HG03354 (cell line): ENCODE measurements at regions not wholly inside any gene's neighbourhood (a gene's known extent, or its start where the extent isn't known, plus 50 kb on each side); places are given as distances from the start of the nearest gene placed in this dataset.

Source experiments
- ATAC-seq: cut with Tn5 transposase; IDR thresholded peaks from one replicate; pipeline ENCODE4 v1.9.1; 2021; ENCODE audit warnings: mild to moderate bottlenecking; ENCODE audit not compliant: unreplicated experiment, poor library complexity, severe bottlenecking

DNA sequence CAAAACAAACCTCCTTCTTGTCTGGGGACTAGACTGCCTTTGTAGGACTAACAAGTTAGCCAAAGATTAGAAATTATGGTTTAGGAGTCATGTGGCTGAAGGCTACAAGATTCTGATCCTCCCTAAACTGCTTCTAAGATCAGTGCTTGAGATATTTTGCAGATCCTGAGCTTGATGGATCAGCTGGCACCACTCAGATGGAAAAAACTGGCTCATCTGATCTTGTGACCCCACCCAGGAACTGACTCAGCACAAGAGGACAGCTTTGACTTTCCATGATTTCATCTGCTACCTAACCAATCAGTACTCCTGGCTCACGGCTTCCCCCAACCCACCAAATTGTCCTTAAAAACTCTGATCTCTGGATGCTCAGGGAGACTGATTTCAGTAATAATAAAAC, 271.5 kb upstream of the TAC1 start:
- no peak for ATAC-seq

DNA sequence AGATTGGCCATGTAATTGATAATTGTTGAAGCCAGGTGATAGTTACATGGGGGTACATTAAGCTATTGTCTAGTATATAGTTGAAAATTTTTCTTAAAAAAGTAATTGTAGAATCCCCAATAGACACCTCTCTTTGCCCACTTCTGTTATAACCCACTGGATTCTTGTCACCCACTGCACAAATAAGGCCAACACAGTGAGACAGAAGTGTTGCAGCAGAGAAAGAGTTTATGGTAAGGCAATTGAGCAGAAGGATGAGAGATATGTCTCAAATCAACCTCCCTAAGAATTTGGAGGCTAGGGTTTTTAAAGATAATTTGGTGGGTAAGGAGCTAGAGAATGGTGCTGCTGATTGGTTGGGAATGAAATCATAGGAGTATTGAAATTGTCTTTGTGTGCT, 270.3 kb upstream of the TAC1 start:
- no peak for ATAC-seq

DNA sequence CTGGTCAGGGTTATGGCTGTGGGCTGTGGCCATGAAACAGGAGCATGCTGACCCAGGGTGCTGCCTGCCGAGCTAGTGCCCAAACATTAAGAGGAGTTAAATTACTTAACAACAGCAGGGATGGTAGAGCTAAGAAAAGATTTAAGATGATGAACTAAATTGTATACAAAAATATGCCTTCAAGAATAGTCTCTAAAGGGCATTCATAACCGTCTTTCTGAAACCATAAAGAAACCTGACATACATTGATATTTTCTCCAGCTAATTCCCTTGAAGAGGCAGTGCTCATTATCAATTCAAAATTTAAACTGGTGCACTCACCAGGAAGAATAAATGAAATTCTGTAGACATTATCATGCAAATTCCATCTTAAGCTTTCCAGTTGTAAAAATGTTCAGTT, 265.8 kb upstream of the TAC1 start:
- ATAC-seq: no peak

DNA sequence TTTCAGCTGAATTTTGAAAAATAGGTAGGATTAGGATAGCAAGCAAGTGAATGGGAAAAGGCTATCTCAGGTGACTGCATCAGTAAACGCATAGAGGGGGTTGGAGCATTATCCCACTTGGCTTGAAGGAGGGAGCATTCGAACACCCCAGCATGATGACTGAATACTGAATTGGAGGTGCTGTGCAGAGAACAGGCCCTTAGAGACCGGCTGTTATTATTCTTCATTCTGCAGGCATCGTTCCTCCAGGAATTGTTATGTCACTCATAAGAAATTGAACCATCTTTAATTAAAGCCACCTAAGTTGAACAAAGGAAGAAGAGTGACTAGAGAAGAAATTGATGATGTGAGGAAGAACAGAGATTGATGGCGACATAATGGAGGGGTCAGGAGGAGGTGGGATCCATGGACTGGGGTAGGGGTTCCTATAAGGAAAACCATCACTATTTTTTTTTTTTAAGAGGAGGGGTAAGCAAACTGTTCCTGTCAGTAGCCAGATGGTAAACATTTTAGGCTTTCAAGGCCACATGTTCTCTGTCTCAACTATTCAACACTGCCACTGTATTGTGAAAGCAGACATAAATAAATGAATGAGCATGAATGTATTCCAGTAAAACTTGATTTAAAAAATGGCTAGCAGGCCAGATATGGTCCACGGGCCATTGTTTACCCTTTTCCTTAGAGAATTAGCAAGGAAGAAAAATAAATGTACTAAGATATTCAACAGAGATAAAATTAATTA, 264.7 kb upstream of the TAC1 start:
- no peak for ATAC-seq

DNA sequence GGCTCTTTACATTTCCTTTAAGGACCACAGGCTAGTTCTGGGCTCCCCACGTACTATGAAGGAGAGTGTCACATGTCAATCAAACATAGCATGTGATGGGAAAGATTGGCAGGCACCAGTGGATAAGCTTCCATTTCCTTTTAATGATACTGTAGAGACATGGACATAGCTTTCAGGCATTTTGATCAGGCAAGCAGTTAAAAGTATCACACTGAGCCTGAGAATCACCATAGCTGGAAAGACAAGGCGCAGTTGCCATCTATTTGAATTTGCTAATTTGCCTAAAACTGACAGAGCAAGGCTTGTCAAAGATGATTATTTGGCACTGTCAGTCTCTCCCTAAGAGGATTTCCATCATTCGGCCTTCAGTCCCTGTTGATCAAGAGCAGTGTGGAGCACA, 263.4 kb upstream of the TAC1 start:
- no peak for ATAC-seq

DNA sequence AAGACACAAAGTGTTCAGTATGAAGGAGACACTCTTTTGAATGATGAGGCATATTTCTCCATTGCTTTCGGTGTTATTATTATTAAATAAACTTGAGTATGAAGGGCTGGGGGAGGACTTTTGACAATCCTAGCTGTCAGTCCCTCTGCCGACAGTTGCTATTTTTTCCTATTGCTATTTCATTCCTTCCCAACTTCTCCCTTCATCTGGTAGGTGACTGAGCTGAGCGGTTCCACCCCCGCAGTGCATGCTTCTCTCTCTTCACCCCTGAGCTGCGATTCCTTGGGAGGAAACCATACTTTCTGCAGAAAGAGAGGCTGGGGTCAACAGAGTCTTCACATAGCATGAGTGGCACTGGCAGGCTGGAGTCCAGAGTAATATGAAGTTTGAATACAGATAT, 261.2 kb upstream of the TAC1 start:
- ATAC-seq: no peak

GRCh38 chr7:97471491-97471890, 260.4 kb upstream of the TAC1 start:
- ATAC-seq: no peak

- no peak for ATAC-seq
Observed at GRCh38 chr7:97479740-97480290, 252.1 kb upstream of the TAC1 start.

- ATAC-seq: no peak
Observed at GRCh38 chr7:97480772-97481390, 251.0 kb upstream of the TAC1 start.

DNA sequence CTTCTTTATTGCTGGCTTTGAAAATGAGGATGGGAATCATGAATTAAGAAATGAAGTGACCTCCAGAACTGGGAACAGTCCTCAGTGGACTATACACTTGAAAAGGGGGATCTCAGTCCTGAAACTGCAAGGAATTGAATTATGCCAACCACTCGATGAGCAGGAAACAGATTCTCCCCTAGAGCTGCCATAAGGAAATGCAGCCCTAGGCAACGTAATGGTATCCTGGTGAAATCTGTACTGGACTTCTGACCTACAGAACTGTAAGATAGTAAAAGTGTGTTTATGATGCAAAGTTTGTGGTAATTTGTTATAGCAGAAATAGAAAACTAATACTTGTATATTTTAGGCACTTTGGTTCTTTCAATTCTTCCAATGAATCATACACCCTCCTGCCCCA, 236.4 kb upstream of the TAC1 start:
- ATAC-seq: no peak

GRCh38 chr7:97499204-97499603, 232.7 kb upstream of the TAC1 start:
- ATAC-seq: peak; percentile 78

DNA sequence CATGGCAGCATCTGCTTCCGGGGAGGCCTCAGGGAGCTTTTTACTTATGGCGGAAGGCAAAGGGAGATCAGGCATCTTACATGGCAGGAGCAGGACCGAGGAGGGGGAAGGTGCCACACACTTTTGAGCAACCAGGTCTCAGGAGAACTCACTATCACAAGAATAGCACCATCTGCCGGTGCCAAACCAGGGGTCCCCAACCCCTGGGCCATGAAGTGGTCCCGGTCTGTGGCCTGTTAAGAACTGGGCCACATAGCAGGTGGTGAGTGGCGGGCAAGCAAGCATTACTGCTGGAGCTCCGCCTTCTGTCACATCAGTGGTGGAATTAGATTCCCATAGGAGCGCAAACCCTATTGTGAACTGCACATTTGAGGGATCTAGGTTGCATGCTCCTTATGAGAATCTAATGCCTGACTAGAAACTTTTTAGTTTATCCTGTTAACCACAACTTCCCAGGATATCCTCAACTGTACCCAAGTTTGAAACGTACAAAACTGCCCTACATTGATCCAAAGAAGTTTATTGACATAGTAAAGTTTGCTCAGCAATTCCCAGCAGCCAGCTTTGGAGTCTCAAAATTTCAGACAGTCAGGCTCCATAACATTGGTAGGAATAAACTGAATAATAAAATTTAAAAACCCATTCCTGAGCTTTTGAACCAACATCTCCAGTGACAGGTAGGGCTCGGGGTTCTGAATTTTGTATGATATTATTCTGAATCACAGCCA, 228.4 kb upstream of the TAC1 start:
- no peak for ATAC-seq

GRCh38 chr7:97506728-97507127, 225.2 kb upstream of the TAC1 start:
- ATAC-seq: no peak

DNA sequence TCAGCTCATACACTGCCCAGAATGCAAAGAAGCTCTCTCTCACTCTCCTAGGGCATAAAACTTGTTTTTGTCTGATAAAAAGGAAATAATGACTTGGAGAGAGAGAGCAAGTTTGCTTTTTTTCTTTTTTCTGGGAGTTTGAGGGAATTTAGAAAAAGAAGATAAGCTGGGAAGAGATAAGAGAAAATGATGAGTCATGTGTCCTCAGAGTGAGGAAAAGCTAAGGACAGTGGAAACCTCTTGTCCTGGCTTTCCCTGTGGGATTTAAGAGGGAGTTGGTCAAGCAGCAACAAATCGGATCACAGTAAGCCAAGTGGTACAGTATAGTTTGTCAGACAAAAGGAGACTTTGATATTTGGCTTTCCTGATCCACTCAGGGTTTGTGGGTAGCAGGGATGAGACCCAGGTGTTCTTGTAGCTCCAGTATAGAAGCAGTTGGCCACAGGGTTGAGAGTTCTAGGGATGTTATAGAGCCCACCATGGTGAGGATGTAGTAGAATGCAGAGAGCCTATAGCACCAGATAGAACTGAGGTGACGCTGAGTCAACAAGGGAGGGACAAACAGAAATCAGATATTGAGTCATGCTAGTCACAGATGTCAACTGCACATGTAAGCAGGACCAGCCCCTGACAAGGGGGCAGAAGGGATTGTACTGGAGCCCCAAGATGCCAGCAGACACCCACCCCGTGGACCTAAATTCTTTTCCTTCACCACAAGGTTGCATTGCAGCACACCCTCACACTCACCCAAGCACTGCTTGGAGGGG, 219.3 kb upstream of the TAC1 start:
- no peak for ATAC-seq

DNA sequence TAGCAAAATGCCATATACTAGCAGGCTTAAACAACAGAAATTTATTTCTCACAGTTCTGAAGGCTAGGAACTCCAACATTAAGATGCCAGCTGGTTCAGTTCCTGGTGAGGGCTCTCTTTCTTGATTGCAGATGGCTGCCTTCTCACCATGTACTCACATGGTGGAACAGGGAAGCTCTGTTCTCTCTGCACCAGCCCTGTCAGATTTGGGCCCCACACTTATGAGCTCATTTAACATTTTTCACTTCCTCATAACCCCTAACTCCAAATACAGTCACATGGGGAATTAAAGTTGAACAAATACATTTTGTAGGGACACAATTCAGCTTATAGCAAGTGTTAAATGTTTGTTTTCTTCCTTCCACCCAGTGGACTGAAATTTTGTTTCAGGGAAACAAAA, 218.6 kb upstream of the TAC1 start:
- ATAC-seq: no peak

- ATAC-seq: no peak
Observed at GRCh38 chr7:97541188-97541587, 190.7 kb upstream of the TAC1 start.

- no peak for ATAC-seq
Observed at GRCh38 chr7:97555857-97556421, 175.9 kb upstream of the TAC1 start.

DNA sequence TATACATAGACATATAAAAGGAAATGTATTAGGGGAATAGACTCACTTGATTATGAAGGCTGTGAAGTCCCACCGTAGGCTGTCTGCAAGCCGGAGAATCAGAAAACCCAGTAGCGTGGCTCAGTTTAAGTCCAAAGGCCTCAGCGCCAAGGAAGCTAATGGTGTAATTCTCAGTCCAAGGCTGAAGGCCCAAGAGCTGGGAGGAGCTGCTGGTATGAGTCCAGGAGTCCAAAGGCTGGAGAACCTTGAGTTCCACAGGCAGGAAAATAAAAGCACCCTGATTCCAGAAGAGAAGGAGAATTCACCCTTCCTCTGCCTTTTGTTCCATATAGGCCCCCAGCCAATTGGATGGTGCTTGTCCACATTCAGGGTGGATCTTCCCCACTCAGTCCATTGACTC, 166.2 kb upstream of the TAC1 start:
- ATAC-seq: no peak

- ATAC-seq: no peak
Observed at GRCh38 chr7:97573065-97573464, 158.8 kb upstream of the TAC1 start.

DNA sequence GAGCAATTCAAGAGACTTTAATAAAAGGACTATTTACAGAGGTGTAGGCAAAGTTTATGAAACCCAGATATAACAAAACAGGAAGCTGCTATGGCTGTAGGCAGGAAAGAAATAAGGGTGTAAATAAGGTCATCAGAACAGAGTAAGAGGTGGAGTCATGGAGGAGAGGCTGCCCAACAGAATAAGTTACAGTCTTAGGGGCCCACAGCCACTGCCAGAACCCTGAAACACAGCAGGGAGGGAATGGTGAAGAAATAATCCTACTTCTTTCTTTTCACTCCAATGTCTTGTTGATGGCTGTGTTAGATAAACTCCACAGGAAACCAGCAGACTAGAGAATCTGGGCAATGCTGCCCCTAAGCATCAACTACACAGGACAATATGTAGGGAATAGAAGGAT, 155.8 kb upstream of the TAC1 start:
- ATAC-seq: no peak
